B cell (primary cell): ENCODE measurements at regions not wholly inside any gene's neighbourhood (a gene's known extent, or its start where the extent isn't known, plus 50 kb on each side); places are given as distances from the start of the nearest gene placed in this dataset.
"Not testable (repeated sequence)": the region's sequence is repeated elsewhere in the genome, so short reads cannot be mapped to it uniquely, and the experiment has no call there.

ENCODE experiments used
- EZH2 ChIP-seq: IDR thresholded peaks from 2 replicates; pipeline ENCODE4 v1.6.1; 2012; ENCODE audit warnings: borderline replicate concordance, low read depth, mild to moderate bottlenecking, moderate library complexity, low read length; ENCODE audit not compliant: insufficient read depth, poor library complexity, severe bottlenecking
- TF ChIP-seq, protein P1 (sequence below): fragments of 200-600 bp; IDR thresholded peaks from one replicate; pipeline ENCODE4 v1.8.0; 2022; ENCODE audit warnings: antibody characterized with exemption, mild to moderate bottlenecking

DNA sequence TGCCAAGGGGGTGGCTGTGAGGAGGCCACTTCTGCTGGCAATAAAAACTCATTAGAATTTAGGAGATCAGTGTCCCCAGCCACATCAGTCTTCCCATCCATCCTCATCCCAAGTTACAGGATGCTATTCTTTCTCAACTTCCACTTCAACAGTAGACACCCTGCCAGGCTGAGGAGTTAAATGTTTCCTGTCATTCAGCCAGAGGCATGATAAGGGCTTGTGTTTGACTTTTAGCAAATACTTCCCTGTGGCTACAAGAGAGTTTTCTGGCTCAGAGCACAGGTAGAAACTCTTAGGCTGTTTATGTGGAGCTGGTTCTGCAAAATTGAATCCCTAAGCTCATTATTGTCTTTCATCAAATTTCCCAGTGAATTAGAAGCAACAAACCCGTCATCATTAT, 262.9 kb upstream of the NPAP1 start:
- TF ChIP-seq, protein P1, sequence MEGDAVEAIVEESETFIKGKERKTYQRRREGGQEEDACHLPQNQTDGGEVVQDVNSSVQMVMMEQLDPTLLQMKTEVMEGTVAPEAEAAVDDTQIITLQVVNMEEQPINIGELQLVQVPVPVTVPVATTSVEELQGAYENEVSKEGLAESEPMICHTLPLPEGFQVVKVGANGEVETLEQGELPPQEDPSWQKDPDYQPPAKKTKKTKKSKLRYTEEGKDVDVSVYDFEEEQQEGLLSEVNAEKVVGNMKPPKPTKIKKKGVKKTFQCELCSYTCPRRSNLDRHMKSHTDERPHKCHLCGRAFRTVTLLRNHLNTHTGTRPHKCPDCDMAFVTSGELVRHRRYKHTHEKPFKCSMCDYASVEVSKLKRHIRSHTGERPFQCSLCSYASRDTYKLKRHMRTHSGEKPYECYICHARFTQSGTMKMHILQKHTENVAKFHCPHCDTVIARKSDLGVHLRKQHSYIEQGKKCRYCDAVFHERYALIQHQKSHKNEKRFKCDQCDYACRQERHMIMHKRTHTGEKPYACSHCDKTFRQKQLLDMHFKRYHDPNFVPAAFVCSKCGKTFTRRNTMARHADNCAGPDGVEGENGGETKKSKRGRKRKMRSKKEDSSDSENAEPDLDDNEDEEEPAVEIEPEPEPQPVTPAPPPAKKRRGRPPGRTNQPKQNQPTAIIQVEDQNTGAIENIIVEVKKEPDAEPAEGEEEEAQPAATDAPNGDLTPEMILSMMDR = not testable (repeated sequence)
- not testable (repeated sequence) for TF ChIP-seq EZH2
